GM12878 (cell line): ENCODE measurements at regions not wholly inside any gene's neighbourhood (a gene's known extent, or its start where the extent isn't known, plus 50 kb on each side); places are given as distances from the start of the nearest gene placed in this dataset.

Experiments
- BACH1 ChIP-seq: fragments of 450-650 bp; IDR thresholded peaks from 2 replicates; pipeline ENCODE4 v1.6.1; 2017; ENCODE audit warnings: mild to moderate bottlenecking, borderline replicate concordance
- BCL11A ChIP-seq: IDR thresholded peaks from 2 replicates; pipeline ENCODE4 v1.6.1; 2011; ENCODE audit warnings: low read depth, low read length
- CEBPB ChIP-seq, 2 experiments: fragments of 150-350 bp in 1 of 2; IDR thresholded peaks; 2 replicates each; pipeline ENCODE4 v1.6.1; 2012 to 2014; ENCODE audit warnings: low read depth in 2 of 2, low read length in 2 of 2, borderline replicate concordance in 1 of 2, inconsistent platforms in 1 of 2
- CHD2 ChIP-seq: IDR thresholded peaks from 2 replicates; pipeline ENCODE4 v1.6.1; 2011; ENCODE audit warnings: low read depth, low read length, improper control_type of control experiment, borderline replicate concordance
- CHD4 ChIP-seq: fragments of 200-600 bp; sonication (generic); IDR thresholded peaks from 2 replicates; pipeline ENCODE4 v1.6.1; 2016; ENCODE audit warnings: mild to moderate bottlenecking
- CREB1 ChIP-seq: IDR thresholded peaks from 2 replicates; pipeline ENCODE4 v1.6.1; 2012; ENCODE audit warnings: low read depth, mild to moderate bottlenecking, inconsistent platforms
- E2F4 ChIP-seq: IDR thresholded peaks from 2 replicates; pipeline ENCODE4 v1.6.1; 2012; ENCODE audit warnings: low read depth, low read length, improper control_type of control experiment
- EED ChIP-seq: sonication (generic); IDR thresholded peaks from 2 replicates; pipeline ENCODE4 v1.6.1; 2016; ENCODE audit warnings: antibody characterized with exemption, low read depth
- HDAC6 ChIP-seq: fragments of 200-600 bp; sonication (generic); IDR thresholded peaks from one replicate; pipeline ENCODE4 v1.8.0; 2017; ENCODE audit warnings: antibody characterized with exemption; ENCODE audit not compliant: unreplicated experiment
- IKZF2 ChIP-seq, 2 experiments: fragments of 450-650 bp; IDR thresholded peaks; 2 replicates each; pipeline ENCODE4 v1.6.1; 2017; ENCODE audit warnings: mild to moderate bottlenecking in 2 of 2, moderate library complexity in 2 of 2
- JUNB ChIP-seq: IDR thresholded peaks from 2 replicates; pipeline ENCODE4 v1.6.1; 2016; ENCODE audit warnings: antibody characterized with exemption, mild to moderate bottlenecking
- MEF2A ChIP-seq: IDR thresholded peaks from 2 replicates; pipeline ENCODE4 v1.6.1; 2011; ENCODE audit warnings: low read depth, mild to moderate bottlenecking, low read length, moderate library complexity; ENCODE audit not compliant: insufficient read depth
- MYC ChIP-seq: IDR thresholded peaks from 2 replicates; pipeline ENCODE4 v1.6.1; 2011; ENCODE audit warnings: mild to moderate bottlenecking, low read length, moderate library complexity, inconsistent platforms; ENCODE audit not compliant: insufficient read depth, insufficient replicate concordance, insufficient read length, severe bottlenecking
- NFIC ChIP-seq: IDR thresholded peaks from 2 replicates; pipeline ENCODE4 v1.6.1; 2012; ENCODE audit warnings: low read depth, mild to moderate bottlenecking, inconsistent platforms, low read length, moderate library complexity
- NFXL1 ChIP-seq: fragments of 450-650 bp; IDR thresholded peaks from 2 replicates; pipeline ENCODE4 v1.6.1; 2017; ENCODE audit warnings: antibody characterized with exemption, mild to moderate bottlenecking, borderline replicate concordance
- POLR2A ChIP-seq: IDR thresholded peaks from 2 replicates; pipeline ENCODE4 v1.6.1; 2011; ENCODE audit warnings: low read depth, mild to moderate bottlenecking, low read length
- RELA ChIP-seq: fragments of 450-650 bp; IDR thresholded peaks from 2 replicates; pipeline ENCODE4 v1.8.0; 2014; ENCODE audit warnings: borderline replicate concordance; ENCODE audit not compliant: partially characterized antibody
- SKIL ChIP-seq: fragments of 450-650 bp; IDR thresholded peaks from 2 replicates; pipeline ENCODE4 v1.6.1; 2017; ENCODE audit warnings: mild to moderate bottlenecking, low read depth, inconsistent platforms; ENCODE audit not compliant: poor library complexity, severe bottlenecking
- SMARCA5 ChIP-seq: fragments of 450-650 bp; IDR thresholded peaks from 2 replicates; pipeline ENCODE4 v1.6.1; 2017; ENCODE audit warnings: mild to moderate bottlenecking
- SP1 ChIP-seq: IDR thresholded peaks from one replicate; pipeline ENCODE4 v1.6.1; 2011; ENCODE audit warnings: low read depth, low read length
- SPI1 ChIP-seq: IDR thresholded peaks from 2 replicates; pipeline ENCODE4 v1.6.1; 2011; ENCODE audit warnings: low read depth, mild to moderate bottlenecking, low read length, moderate library complexity, borderline replicate concordance; ENCODE audit not compliant: insufficient read depth
- SRF ChIP-seq, 2 experiments: IDR thresholded peaks; 2 replicates each; pipeline ENCODE4 v1.6.1; 2011; ENCODE audit warnings: low read depth in 2 of 2, low read length in 2 of 2, mild to moderate bottlenecking in 1 of 2, moderate library complexity in 1 of 2
- TCF12 ChIP-seq: IDR thresholded peaks from 2 replicates; pipeline ENCODE4 v1.6.1; 2011; ENCODE audit warnings: low read depth, mild to moderate bottlenecking, low read length
- TCF3 ChIP-seq: IDR thresholded peaks from 2 replicates; pipeline ENCODE4 v1.6.1; 2012; ENCODE audit warnings: low read depth, mild to moderate bottlenecking, low read length, borderline replicate concordance; ENCODE audit not compliant: insufficient read depth
- ZNF24 ChIP-seq: fragments of 450-650 bp; IDR thresholded peaks from 2 replicates; pipeline ENCODE4 v1.6.1; 2017; ENCODE audit warnings: antibody characterized with exemption, mild to moderate bottlenecking
- ZNF384 ChIP-seq: IDR thresholded peaks from 2 replicates; pipeline ENCODE4 v1.6.1; 2012; ENCODE audit warnings: low read depth, mild to moderate bottlenecking, low read length, improper control_type of control experiment, borderline replicate concordance
- TF ChIP-seq, protein P1 (sequence below): IDR thresholded peaks from 2 replicates; pipeline ENCODE4 v1.6.1; 2012; ENCODE audit warnings: low read depth, low read length, improper control_type of control experiment
- TF ChIP-seq, protein P2 (sequence below): IDR thresholded peaks from 2 replicates; pipeline ENCODE4 v1.6.1; 2011; ENCODE audit warnings: mild to moderate bottlenecking, low read depth, low read length, moderate library complexity; ENCODE audit not compliant: insufficient replicate concordance

- peak; percentile 83 for TF ChIP-seq NFIC
- TF ChIP-seq TCF3, result no peak
- TF ChIP-seq, protein P1, sequence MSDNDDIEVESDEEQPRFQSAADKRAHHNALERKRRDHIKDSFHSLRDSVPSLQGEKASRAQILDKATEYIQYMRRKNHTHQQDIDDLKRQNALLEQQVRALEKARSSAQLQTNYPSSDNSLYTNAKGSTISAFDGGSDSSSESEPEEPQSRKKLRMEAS, result no peak
- TF ChIP-seq SP1, result no peak
- no peak for TF ChIP-seq MYC
- no peak for TF ChIP-seq HDAC6
- TF ChIP-seq CHD4, result no peak
- TF ChIP-seq BACH1, result no peak
- no peak for TF ChIP-seq ZNF24
- no peak for TF ChIP-seq SKIL
- TF ChIP-seq EED, result peak; percentile 73
- no peak for TF ChIP-seq POLR2A
- TF ChIP-seq JUNB, result peak; percentile 91
- TF ChIP-seq CREB1, result peak; percentile 23; the same call in 1 of the 2 replicates
- TF ChIP-seq, protein P2, sequence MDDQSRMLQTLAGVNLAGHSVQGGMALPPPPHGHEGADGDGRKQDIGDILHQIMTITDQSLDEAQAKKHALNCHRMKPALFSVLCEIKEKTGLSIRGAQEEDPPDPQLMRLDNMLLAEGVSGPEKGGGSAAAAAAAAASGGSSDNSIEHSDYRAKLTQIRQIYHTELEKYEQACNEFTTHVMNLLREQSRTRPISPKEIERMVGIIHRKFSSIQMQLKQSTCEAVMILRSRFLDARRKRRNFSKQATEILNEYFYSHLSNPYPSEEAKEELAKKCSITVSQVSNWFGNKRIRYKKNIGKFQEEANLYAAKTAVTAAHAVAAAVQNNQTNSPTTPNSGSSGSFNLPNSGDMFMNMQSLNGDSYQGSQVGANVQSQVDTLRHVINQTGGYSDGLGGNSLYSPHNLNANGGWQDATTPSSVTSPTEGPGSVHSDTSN, result no peak
- TF ChIP-seq CEBPB (IDR thresholded peaks at IDR 0.05; ENCODE audit: borderline replicate concordance in 1 of 2, low read depth in 2 of 2, low read length in 2 of 2), result 0 out of 4 replicates have a peak, but pooled peaks of 1 of the 2 experiments have one; percentile 44
- peak; percentile 30; the same call in 1 of the 2 replicates for TF ChIP-seq SPI1
- TF ChIP-seq NFXL1, result no peak
- no peak for TF ChIP-seq RELA
- TF ChIP-seq SMARCA5, result no peak
- no peak for TF ChIP-seq TCF12
- peak; percentile 19 to 36; a peak in 2 of 4 replicates for TF ChIP-seq IKZF2 (IDR thresholded peaks at IDR 0.05)
- TF ChIP-seq CHD2, result no peak
- no peak for TF ChIP-seq SRF (IDR thresholded peaks at IDR 0.05; ENCODE audit: low read depth in 2 of 2, low read length in 2 of 2)
- TF ChIP-seq MEF2A, result 0 out of 2 replicates have a peak, but pooled peaks have one; percentile 41
- TF ChIP-seq BCL11A, result peak; percentile 42; the same call in 1 of the 2 replicates
- TF ChIP-seq E2F4, result no peak
- TF ChIP-seq ZNF384, result no peak
Measured at GRCh38 chr10:90167174-90168064, 466.0 kb downstream of the KIF20B start (continued).
